Daoy (cell line): ENCODE measurements at regions not wholly inside any gene's neighbourhood (a gene's known extent, or its start where the extent isn't known, plus 50 kb on each side); places are given as distances from the start of the nearest gene placed in this dataset.
"Not testable (repeated sequence)": the region's sequence is repeated elsewhere in the genome, so short reads cannot be mapped to it uniquely, and the experiment has no call there.

Source experiments
- DNase-seq: peaks from one replicate; pipeline ENCODE4 v3.0.0-alpha.2; 2015; ENCODE audit warnings: low read depth

DNA sequence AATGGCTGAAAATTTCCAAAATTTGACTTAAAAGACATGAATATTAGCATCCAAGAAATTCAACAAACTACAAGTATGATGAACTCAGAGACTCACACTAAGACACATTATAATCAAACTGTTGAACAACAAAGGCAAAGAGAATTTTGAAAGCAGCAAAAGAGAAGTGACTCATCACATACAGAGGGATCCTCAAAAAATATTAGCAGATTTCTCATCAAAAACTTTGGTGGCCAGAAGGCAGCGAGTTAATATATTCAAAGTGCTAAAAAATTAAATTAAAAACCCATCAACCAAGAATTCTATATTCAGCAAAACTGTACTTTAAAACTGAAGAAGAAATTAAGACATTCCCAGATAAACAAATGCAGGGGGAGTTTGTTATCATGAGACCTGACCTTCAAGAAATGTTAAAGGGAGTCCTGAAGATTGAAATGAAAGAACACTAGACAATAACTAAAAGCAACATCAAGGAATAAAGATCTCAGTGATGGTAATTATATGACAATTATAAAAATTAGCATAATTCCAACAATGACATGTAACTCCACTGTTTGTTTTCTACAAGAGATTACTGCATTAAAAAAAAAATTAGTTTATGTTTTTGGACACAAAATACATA, 150.0 kb downstream of the RNASET2 start:
- DNase-seq, result no peak

DNA sequence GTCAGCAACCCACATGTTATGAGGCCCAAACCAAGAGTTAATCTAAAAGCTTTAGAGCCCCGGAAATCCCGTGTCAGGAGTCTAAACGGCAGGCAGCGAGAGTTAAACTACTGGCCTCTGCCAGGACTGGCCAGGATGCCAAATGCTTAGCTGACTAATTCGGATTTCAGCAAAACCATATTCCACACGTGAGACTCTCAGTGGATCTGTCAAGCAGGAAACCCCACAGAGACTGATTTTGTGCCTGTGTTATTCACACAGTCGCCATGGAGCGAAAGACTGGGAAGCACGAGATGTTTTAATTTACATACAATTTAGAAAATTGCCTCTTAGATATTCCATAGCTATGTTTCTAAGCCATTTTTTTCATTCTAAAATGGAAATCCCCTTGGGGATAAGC, 152.9 kb downstream of the RNASET2 start:
- no peak for DNase-seq

DNA sequence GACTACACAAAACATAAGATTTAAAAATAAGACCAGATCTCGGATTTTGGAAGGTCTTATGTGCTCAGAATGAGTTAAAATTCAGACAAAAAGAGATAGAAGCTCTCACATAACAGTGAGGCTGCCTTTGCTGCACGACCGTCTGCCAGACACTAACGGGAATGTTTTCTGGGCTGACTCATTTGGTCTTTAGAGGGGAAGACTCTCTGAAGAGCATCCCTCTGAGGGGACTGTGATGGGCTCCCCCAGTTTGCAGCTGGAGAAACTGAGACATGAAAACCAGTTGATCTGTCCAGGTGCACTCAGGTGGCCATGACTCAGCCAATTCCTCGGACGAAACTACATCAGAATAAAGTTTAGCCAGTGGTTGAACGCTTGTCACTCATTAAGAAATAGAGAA, 153.9 kb downstream of the RNASET2 start:
- no peak for DNase-seq

DNA sequence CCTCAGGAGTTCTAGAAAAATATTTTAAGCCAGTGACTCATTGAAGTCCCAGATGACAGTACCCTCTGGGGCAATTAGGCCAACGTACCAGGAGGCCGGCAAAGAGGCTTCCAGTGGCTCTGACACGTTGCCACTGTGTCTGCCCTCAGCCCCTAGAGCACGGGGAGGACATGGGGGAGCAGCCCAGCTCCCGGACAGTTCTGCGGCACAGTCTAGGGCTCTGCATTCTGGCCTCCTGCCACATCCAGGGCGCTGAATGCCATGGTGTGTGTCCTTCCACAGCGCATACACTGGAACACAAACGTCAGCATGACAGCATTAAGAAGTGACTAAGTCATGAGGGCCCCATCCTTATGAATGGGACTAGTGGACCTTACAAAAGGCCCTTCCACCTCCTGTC, 156.2 kb downstream of the RNASET2 start:
- DNase-seq, result no peak

DNA sequence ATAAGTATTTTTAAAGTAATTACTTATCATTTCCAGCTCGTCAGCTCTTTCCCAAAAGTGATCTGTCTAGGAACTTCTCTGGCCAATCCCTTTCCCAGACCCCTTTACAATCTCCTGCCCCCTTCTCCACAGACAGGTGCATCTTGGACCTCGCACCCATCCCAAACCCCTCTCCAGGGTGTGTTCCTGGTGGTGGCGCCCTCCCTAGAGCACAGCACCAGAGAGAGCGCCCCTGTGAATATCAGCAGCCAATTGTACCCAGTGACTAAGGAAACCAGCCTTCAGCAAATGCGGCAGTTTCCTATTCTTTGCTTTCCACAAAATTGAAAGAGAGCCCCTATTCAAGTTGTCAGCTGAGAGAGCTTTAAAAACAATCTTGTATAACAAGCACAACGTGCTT, 157.7 kb downstream of the RNASET2 start:
- DNase-seq, result no peak

DNA sequence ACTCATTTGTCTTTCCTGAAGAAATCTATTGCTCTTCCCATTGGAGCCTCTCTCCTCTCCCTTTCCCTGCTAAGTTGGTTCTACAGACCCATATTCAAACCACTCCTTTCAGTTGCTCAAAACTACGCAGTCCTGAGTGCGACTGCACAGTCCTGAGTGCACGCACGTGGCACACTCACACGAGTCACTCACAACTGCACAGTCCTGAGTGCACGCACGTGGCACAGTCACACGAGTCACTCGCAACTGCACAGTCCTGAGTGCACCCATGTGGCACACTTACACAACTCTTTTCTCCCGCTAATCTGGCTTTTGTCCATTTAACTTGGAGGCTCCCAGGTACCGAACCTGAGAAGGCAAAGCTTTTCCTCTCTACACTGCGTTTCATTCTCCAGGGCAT, 159.7 kb downstream of the RNASET2 start:
- no peak for DNase-seq

DNA sequence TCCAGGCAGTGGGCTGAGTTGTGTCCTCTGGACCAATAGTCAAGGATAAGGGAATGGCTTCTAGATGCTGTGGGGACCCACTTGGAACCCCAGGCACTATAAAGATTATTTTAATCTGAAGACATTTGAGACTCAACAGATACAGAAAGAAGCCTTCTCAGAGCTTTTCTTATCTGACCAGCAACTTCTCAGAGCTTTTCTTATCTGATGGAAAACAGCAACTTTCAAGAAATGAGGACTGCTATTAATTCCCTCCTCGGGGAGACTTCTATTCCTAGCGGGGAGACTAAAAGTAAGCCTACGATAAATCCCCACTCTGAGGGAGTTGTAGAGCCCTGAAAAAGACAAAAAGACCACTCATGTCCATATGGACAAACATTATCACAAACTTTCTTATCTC, 160.5 kb downstream of the RNASET2 start:
- DNase-seq, result no peak

DNA sequence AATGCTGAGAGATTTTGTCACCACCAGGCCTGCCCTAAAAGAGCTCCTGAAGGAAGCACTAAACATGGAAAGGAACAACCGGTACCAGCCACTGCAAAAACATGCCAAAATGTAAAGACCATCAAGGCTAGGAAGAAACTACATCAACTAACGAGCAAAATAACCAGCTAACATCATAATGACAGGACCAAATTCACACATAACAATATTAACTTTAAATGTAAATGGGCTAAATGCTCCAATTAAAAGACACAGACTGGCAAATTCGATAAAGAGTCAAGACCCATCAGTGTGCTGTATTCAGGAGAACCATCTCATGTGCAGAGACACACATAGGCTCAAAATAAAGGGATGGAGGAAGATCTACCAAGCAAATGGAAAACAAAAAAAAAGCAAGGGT, 163.8 kb upstream of the RPS6KA2 start:
- DNase-seq, result not testable (repeated sequence)

DNA sequence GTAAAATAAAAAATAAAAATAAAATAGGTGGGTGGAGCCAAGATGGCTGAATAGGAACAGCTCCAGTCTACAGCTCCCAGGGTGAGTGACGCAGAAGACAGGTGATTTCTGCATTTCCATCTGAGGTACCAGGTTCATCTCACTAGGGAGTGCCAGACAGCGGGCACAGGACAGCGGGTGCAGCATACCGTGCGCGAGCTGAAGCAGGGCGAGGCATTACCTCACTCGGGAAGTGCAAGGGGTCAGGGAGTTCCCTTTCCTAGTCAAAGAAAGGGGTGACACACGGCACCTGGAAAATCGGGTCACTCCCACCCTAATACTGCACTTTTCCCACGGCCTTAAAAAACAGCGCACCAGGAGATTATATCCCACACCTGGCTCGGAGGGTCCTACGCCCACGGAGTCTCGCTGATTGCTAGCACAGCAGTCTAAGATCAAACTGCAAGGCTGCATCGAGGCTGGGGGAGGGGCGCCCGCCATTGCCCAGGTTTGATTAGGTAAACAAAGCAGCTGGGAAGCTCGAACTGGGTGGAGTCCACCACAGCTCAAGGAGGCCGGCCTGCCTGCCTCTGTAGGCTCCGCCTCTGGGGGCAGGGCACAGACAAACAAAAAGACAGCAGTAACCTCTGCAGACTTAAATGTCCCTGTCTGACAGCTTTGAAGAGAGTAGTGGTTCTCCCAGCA, 161.9 kb upstream of the RPS6KA2 start:
- not testable (repeated sequence) for DNase-seq

DNA sequence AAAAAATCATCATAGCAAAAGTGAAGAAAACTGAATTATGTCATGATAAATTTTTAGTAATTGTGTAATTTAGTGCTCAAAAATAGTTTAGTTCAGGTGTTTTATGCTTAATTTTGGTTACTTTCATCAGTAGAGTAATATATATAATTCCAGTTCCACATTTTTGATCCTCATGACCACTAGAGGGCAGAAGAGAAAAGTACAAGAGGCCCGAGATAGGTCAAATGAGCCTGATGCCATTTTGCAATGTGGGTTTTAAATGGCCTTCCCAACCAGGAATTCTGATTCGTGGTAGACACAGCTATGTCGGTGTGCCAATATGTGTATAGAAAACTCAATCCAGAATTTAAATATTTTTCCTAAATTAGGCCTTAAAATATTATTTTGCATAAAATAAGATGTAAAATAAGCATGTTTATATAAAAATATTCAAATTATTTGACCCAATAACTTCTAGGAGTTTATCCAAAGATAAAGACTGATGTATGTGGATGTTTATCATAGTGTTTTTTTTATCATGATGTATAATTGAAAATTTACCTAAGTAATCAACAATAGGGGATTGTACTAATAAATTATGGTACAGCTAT, 159.7 kb upstream of the RPS6KA2 start:
- DNase-seq, result peak; percentile 36

DNA sequence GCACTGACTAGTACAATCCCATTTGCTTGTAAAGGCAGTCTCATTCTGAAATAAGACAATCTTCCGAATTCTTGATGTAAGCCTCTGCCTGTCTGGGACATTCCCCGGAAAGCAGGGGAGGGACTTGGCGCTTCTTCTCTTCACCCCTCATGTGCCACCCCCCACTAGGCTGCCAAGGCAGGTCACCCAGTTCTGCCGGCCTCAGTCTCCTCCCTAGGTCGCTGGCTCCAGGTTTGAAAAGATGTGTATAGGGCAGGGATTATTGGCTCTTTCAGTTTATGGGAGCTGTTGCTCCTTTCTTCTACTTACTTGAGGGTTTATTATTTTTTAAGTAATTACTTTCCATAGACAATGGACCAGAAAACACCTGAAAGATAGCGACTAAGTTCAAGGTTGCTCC, 158.1 kb upstream of the RPS6KA2 start:
- no peak for DNase-seq

DNA sequence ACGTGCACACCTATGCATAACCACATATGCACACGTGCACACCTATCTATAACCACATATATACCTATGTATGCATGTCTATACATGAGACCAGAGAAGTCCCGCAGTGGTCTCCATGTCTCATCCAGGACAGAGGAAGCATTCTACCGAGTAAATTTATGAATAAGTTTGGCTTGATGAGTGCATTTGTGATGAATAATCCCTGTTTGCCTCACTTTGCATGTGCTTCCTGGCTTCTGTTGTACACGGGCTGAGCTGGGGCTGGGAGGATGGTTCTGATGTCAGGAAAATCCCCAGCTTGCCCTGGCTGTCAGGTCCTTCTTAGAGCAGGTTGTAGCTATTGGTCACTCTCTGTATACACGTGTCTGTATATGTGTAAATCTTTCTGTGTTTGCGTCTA, 157.6 kb upstream of the RPS6KA2 start:
- DNase-seq, result no peak

DNA sequence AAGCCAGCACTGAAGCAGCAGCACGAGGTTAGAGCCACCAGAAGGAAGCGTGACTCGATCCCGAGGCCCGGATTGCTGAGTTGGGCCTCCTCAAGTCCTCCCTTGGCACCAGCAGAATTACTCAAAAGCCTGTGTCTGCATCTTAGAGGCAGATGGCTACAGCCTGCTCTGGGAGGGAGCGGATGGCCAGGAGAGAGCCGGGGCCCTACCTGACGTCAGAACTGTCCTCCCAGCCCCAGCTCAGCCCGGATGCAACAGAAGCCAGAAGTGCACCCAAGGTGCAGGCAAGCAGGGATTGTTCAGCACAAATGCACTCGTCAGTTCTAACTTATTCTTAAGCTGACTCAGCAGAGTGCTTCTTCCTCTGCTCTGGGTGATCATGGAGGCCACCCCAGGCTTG, 155.5 kb upstream of the RPS6KA2 start:
- DNase-seq, result no peak

DNA sequence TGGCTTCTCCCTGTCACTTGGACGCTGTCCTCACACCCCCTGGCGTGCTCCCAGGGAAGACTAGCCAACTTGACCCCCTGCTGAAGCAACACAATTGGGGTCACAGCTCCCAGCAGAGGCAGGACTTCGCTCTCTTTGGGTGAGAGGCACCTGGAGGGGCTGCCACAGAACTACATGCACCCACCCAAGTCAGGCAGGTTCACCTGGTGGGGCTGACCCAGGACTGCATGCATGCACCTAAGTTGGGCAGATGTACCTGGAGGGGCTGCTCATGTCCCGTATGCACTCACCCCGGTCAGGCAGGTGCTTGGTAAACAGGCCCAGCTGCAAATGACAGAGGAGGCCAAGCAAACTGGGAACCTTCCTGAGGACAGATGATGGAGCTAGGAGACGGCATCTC, 154.3 kb upstream of the RPS6KA2 start:
- no peak for DNase-seq

DNA sequence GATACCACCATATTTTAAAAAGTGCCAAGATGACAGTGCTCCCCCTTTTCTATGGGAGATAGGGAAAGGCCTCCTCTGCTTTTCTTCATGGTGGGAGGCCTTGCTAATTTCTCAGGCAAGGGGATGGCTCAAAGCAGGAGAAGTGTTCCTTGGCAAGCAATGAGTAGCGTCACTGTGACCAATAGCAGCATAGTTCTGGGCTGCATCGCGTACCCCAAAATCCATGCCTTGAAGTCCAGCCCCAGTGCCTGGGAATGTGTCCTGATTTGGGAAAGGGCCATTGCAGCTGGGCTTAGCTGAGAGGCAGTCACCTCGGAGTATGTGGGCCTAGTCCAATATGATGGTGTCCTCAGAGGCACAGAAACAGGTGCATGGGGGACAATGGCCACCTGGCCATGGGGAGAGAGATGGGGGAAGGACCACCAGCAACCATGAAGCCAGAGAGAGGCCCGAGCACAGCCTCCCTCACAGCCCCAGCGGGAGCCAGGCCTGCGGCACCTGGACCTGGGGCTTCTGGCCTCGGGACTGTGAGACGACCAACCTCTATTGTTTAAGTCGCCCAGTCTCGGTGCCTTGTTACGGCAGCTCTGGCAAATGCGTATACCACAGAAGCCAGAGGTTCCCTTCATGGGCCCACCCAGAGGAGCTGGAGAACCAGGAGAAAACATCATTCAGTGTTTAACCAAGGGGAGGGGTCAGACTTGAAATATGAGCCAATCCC, 153.1 kb upstream of the RPS6KA2 start:
- DNase-seq, result no peak

DNA sequence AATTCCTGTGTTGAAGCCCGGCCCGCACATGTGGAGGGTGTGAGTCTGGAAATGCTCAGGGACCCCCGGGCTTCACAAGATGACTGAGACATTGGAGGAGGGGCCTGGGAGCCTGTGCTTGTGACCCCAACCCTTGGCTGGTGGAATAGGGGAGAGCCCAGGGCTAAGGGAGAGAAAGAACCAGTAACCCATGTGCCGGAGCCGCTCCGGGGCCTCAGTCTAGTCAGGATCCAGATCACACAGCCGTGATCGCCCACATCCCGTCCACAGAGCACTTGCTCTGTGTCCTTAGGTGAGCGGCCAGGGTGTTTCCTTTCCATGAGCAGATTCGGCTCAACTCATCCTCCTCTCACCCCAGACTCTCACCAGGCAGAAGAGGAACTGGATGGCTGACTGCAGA, 152.3 kb upstream of the RPS6KA2 start:
- DNase-seq, result no peak

DNA sequence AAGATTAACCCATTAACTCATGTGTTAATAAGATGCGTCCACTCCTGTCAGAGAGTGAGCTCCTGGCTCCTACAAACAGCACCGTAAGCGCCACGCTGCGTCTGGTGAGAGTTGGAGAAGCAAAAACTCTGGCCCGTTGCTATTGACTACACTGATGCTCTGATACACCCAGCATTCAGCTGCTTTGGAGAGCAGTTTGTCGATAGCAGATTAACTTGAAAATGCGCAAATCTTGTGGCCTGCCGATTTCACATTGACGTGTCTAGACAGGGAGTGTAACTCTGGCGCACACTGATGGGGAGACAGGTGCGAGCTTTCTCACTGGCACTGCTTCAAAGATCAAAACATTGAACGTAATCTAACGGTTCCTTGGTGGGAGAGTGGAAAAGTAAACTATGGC, 151.7 kb upstream of the RPS6KA2 start:
- DNase-seq, result no peak

DNA sequence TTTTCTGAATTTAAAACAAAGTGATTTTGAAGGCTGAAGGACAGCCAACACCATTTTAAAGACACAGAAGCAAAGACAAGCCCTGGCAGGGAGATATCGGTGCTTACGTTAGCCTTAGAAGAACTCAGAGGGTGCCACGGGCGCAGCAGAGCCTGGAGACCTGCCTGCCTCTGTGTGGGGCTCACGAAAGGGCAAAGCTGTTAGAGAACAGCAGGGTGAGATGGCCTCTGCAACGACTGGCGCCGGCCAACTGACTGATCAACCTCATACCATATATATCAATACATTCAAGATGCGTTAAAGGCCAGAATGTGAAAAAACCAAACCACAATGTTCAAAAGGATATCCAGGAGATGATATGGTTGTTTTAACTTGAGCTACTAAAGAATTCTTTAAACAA, 151.0 kb upstream of the RPS6KA2 start:
- DNase-seq, result no peak

DNA sequence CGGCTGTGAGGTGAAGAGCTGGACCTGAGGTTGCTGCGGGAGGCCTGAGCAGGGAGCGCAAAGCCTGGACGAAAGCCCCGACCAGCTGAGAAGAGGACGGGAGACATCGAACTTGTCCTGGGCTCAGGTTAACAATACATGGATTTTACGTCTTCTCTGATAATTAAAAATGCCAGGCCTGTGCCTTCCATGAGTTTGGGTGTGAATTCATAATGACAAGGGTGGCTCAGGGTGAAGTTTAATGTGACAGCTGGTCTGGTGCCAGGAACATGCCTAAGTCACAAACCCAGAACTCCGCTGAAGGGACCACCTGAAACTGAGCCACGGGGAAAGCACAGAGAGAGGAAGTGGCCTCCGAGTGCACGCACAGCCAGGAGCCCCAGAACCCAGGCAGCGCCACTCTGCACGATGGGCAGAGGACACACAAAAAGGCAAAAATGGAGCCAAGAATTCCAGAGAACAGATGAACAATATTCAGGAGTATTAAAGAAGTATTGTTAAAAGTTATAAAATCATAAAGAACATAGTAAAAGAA, 150.1 kb upstream of the RPS6KA2 start:
- no peak for DNase-seq

DNA sequence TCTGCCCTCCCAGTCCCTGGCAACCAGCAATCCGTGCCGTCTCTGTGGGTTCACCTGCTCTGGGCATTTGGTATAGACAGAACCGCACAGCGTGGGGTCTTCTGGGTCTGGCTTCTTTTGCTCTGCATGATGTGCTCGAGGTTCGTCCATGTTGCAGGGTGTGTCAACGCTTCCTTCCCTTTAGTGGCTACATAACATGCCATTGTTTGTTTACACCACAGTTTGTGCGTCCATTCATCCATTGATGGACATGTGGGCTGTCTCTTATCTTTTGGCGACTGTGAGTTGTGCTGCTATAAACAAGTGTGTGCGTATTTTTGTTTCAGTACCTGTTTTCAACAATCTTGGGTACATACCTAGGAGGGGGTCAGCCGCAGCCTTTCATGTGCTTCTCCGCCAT, 149.5 kb upstream of the RPS6KA2 start:
- no peak for DNase-seq

DNA sequence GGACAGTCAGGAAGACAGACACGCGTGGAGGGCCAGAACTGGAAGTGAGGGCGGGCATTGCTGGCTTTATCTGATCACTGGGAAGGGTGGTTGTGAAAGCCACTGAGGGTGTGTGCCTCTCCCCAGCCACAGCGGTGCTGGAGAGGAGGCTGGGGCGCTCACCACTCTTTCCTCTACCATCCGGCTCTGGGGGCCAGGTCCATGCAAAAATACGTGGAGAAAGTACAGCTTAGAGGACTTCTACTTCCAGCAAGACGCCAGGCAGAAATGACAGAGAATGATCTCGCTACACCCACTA, 148.8 kb upstream of the RPS6KA2 start:
- DNase-seq, result no peak

DNA sequence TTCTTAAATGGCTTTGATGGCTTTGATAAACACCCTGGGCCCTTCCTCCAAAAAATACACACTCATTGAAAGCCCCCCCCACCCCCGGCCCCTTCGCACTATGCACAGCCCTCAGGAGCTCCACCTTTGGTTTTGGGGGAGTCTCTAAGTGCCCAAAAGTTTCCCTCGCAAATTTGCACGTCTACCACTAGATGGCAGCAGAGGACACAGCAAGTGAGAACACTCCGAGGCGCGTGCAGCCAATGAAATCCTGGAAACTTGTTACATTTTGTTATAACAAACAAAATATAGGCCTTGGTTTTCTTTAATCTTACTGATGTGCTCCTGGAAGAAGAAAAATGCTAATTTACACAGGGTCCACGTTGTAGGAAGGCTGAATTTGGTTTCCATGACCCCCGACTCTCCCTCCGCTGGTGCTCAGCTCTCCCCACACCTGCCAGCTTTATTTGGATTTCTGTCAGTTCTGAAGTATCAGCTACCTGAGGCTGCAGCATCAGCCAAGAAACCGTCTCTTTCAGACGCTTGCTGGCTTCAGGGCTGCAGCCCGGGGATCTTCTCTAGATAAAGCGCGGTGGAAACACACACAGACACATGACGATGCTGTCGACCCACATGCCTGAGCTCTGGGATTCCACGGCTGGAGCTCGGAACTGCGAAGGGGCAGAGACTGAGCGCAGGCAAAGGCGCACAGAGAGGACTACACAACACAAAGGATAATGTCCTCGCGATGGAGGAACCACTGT, 148.3 kb upstream of the RPS6KA2 start:
- DNase-seq, result peak; percentile 50
